Gastrocnemius medialis (tissue), 4 donors: ENCODE measurements at regions not wholly inside any gene's neighbourhood (a gene's known extent, or its start where the extent isn't known, plus 50 kb on each side); places are given as distances from the start of the nearest gene placed in this dataset.

Experiments used
- ATAC-seq, 2 donors: fragments of 150-250 bp; one replicate each; pipeline ENCODE4 v1.9.1; 2016
- DNase-seq, 2 donors: peaks; one replicate each; pipeline ENCODE4 v3.0.0-alpha.2; 2019
- H3K27ac ChIP-seq, 4 donors: fragments of 200-600 bp; sonication (generic); 1 replicate in 1 of 4; 2 replicates in 3 of 4; pipeline ENCODE4 v1.5.1; 2016 to 2018; ENCODE audit warnings: mild to moderate bottlenecking in 2 of 4, moderate library complexity in 1 of 4
- H3K27me3 ChIP-seq, 3 donors: fragments of 200-600 bp; sonication (generic) in 2 of 3; 1 replicate in 1 of 3; 2 replicates in 2 of 3; pipeline versions ENCODE4 v1.5.1 to v1.6.0; 2016 to 2019; ENCODE audit warnings: mild to moderate bottlenecking in 1 of 3, moderate library complexity in 1 of 3
- H3K36me3 ChIP-seq, 2 donors: fragments of 200-600 bp; sonication (generic) in 1 of 2; one replicate each; pipeline ENCODE4 v1.5.1; 2017 to 2018
- H3K4me1 ChIP-seq, 2 donors: fragments of 200-600 bp; sonication (generic) in 1 of 2; one replicate each; pipeline ENCODE4 v1.5.1; 2016 to 2017; ENCODE audit warnings: mild to moderate bottlenecking in 2 of 2
- H3K4me3 ChIP-seq, 4 donors: fragments of 200-600 bp; sonication (generic) in 3 of 4; 1 replicate in 1 of 4; 2 replicates in 3 of 4; pipeline ENCODE4 v1.5.1; 2016 to 2019; ENCODE audit warnings: mild to moderate bottlenecking in 2 of 4
- H3K9me3 ChIP-seq, 3 donors: fragments of 200-600 bp; sonication (generic) in 2 of 3; 1 replicate in 1 of 3; 2 replicates in 2 of 3; pipeline ENCODE4 v1.5.1; 2016 to 2019
- POLR2A ChIP-seq, 2 donors: fragments of 450-650 bp; IDR thresholded peaks; one replicate each; pipeline ENCODE4 v1.6.1; 2017; ENCODE audit warnings: antibody characterized with exemption in 2 of 2, mild to moderate bottlenecking in 2 of 2, moderate library complexity in 2 of 2
- in situ Hi-C, 4 donors: fragments of 200-750 bp; cut with MboI; loops; one replicate each; pipeline versions ENCODE4 v1.15.0 to v1.8.0; 2017; ENCODE audit warnings: low sequenced_read_pairs in 4 of 4
- intact Hi-C: fragments of 100-400 bp; cut with DNase I; formaldehyde crosslinking; loops from one replicate; pipeline ENCODE4 v1.15.1; 2023; ENCODE audit warnings: low total_unique reads
- TF ChIP-seq, protein P1 (sequence below), 5 experiments: fragments of 450-650 bp in 3 of 5; fragments of 200-600 bp in 2 of 5; sonication (generic) in 2 of 5; IDR thresholded peaks in 4 of 5; conservative IDR thresholded peaks in 1 of 5; 1 replicate in 4 of 5; 2 replicates in 1 of 5; pipeline ENCODE4 v1.5.1; 2016 to 2019; ENCODE audit warnings: antibody characterized with exemption in 5 of 5, mild to moderate bottlenecking in 3 of 5, moderate library complexity in 3 of 5

- ATAC-seq = no peak
Observed at GRCh38 chr11:113540416-113541330, 65.5 kb upstream of the DRD2 start.

GRCh38 chr11:113538451-113539412, 63.5 kb upstream of the DRD2 start:
- Histone ChIP-seq H3K27ac (no peak overlapping the region), H3K27me3 (no peaks in the 10 kb centered on the region), H3K4me3 (no peak overlapping the region), H3K36me3 (no peaks in the 10 kb centered on the region), H3K4me1 (no peaks in the 10 kb centered on the region), H3K9me3 (no peaks in the 10 kb centered on the region)
- intact Hi-C loops (loop anchor here (10.0 kb wide), 1 partner anchor 196 kb away; no protein-coding TSS in a partner anchor), in situ Hi-C loops (loop anchor here (10.0 to 25.0 kb wide), 2 partner anchors 199 to 234 kb away; no protein-coding TSS in a partner anchor)
- ATAC-seq = no peak
- no peak for DNase-seq
- TF ChIP-seq, protein P1, sequence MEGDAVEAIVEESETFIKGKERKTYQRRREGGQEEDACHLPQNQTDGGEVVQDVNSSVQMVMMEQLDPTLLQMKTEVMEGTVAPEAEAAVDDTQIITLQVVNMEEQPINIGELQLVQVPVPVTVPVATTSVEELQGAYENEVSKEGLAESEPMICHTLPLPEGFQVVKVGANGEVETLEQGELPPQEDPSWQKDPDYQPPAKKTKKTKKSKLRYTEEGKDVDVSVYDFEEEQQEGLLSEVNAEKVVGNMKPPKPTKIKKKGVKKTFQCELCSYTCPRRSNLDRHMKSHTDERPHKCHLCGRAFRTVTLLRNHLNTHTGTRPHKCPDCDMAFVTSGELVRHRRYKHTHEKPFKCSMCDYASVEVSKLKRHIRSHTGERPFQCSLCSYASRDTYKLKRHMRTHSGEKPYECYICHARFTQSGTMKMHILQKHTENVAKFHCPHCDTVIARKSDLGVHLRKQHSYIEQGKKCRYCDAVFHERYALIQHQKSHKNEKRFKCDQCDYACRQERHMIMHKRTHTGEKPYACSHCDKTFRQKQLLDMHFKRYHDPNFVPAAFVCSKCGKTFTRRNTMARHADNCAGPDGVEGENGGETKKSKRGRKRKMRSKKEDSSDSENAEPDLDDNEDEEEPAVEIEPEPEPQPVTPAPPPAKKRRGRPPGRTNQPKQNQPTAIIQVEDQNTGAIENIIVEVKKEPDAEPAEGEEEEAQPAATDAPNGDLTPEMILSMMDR (IDR thresholded peaks at IDR 0.05 in 4 of 5, conservative IDR thresholded peaks at IDR 0.05 in 1 of 5) = no peak
- no peak for TF ChIP-seq POLR2A (IDR thresholded peaks at IDR 0.05)

More at GRCh38 chr11:113540416-113541330, 65.5 kb upstream of the DRD2 start:
- TF ChIP-seq, protein P1 (IDR thresholded peaks at IDR 0.05 in 4 of 5, conservative IDR thresholded peaks at IDR 0.05 in 1 of 5) = no peak
- TF ChIP-seq POLR2A (IDR thresholded peaks at IDR 0.05) = no peak
- in situ Hi-C loops = loop anchor here (25.0 kb wide), 1 partner anchor 197 kb away; no protein-coding TSS in a partner anchor
- intact Hi-C loops = no loop called here
- Histone ChIP-seq H3K4me1 (no peaks in the 10 kb centered on the region), H3K9me3 (no peaks in the 10 kb centered on the region), H3K27me3 (no peaks in the 10 kb centered on the region), H3K4me3 (no peak overlapping the region), H3K27ac (no peak overlapping the region), H3K36me3 (no peaks in the 10 kb centered on the region)
- DNase-seq = no peak

- in situ Hi-C loops (loop anchor here (5.0 to 25.0 kb wide), 3 partner anchors 203 to 230 kb away; no protein-coding TSS in a partner anchor), intact Hi-C loops (loop anchor here (5.0 to 10.0 kb wide), 2 partner anchors 200 to 263 kb away; no protein-coding TSS in a partner anchor)
- no peak for TF ChIP-seq POLR2A (IDR thresholded peaks at IDR 0.05)
- TF ChIP-seq, protein P1 (IDR thresholded peaks at IDR 0.05 in 4 of 5, conservative IDR thresholded peaks at IDR 0.05 in 1 of 5) = no peak
- ATAC-seq (no peak), DNase-seq (no peak)
- Histone ChIP-seq H3K4me3 (no peak overlapping the region), H3K27ac (no peak overlapping the region), H3K4me1 (no peaks in the 10 kb centered on the region), H3K36me3 (no peaks in the 10 kb centered on the region), H3K27me3 (no peaks in the 10 kb centered on the region), H3K9me3 (no peaks in the 10 kb centered on the region)
Observed at GRCh38 chr11:113534625-113535024, 59.4 kb upstream of the DRD2 start.

GRCh38 chr11:113533425-113533698, 58.2 kb upstream of the DRD2 start:
- H3K4me1 ChIP-seq = peaks cover 5 to 7% of the 10 kb centered on the region in 2 donors
- ATAC-seq = no peak
- in situ Hi-C loops (loop anchor here (5.0 to 25.0 kb wide), 3 partner anchors 204 to 229 kb away; no protein-coding TSS in a partner anchor), intact Hi-C loops (loop anchor here (5.0 to 10.0 kb wide), 2 partner anchors 201 to 264 kb away; no protein-coding TSS in a partner anchor)
- TF ChIP-seq POLR2A (IDR thresholded peaks at IDR 0.05) = no peak
- TF ChIP-seq, protein P1 (IDR thresholded peaks at IDR 0.05 in 4 of 5, conservative IDR thresholded peaks at IDR 0.05 in 1 of 5) = no peak
- DNase-seq = no peak
- no peaks in the 10 kb centered on the region for H3K9me3 ChIP-seq
- no peaks in the 10 kb centered on the region for H3K27me3 ChIP-seq
- no peak overlapping the region for H3K4me3 ChIP-seq
- H3K27ac ChIP-seq = no peak overlapping the region
- H3K36me3 ChIP-seq = no peaks in the 10 kb centered on the region
